ENCODE measurements at regions not wholly inside any gene's neighbourhood (a gene's known extent, or its start where the extent isn't known, plus 50 kb on each side); places are given as distances from the start of the nearest gene placed in this dataset.

DNA sequence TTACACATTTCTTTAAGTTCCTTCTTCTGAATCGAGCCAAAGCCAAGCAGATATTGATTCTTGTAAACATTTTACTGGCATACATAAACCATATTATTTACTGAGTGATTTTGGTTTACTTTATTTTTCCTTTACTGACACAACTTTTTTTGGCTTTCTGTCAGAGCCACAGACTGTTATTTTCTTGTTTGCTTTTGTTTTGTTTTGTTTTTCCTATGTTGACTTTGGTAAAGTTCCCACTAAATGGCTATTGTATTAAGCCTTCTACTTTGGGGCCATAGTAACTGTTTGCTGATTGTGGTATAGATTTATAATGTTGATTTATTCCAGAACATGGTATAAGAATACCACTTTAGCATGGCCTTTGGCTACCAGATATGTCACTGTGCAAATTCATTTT is 419.4 kb downstream of the DCDC2C start:
- in situ Hi-C loops (cut with MboI; ENCODE audit: low pct_unique_long_range_greater_than_20kb in 2 of 9, low sequenced_read_pairs in 9 of 9, unreplicated experiment in 9 of 9), result no loop called here
- WGBS, 10 experiments, result 0 to 100% (median 50%) methylated on average over 1 of the region's 1 CpG

DNA sequence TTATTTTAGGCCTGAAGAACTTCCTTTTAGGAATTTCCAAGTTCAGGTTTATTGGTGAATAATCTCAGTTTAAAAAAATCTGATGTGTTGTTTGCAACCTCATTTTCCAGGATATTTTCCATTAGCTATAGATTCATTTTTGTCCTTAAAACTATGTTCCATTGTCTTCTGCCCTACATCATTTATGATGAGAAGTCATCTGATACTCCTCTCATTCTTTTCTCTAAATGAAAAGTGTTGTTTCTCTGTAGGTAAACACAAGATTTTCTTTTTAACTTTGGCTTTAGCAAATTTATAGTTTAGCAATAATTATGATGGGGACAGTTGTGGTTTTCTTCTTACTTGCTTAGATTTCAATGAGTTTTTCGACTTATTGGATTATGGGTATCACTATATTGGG is 427.3 kb downstream of the DCDC2C start:
- no peaks in the 10 kb centered on the region for H3K4me1 ChIP-seq (replicated peaks in 1 of 2)
- no peak overlapping the region for H3K27ac ChIP-seq
- 0 to 83% (median 40%) methylated on average over 1 of the region's 1 CpG; no CpG with 5 or more reads in 1 of the 10 experiments for WGBS, 10 experiments
- H3K4me3 ChIP-seq, result no peak overlapping the region
- in situ Hi-C loops (cut with MboI; ENCODE audit: low pct_unique_long_range_greater_than_20kb in 2 of 9, low sequenced_read_pairs in 9 of 9, unreplicated experiment in 9 of 9), result no loop called here
- ATAC-seq (replicated peaks in 6 of 8), result no peak

More for the DNA sequence above, 419.4 kb downstream of the DCDC2C start:
- H3K4me1 ChIP-seq (replicated peaks in 1 of 2), result peaks cover 3 to 4% of the 10 kb centered on the region in 2 donors
- no peak for ATAC-seq (replicated peaks in 6 of 8)
- no peak overlapping the region for H3K4me3 ChIP-seq
- H3K27ac ChIP-seq, result no peak overlapping the region

GRCh38 chr2:4134551-4135550 is 431.5 kb downstream of the DCDC2C start:
- Histone ChIP-seq H3K4me1 (replicated peaks in 1 of 2) (peaks cover 0 to 5% of the 10 kb centered on the region in 2 donors), H3K27ac (no peak overlapping the region), H3K4me3 (no peak overlapping the region)
- no peak for ATAC-seq (replicated peaks in 6 of 8)
- WGBS, 10 experiments, result 4 to 73% (median 33%) methylated on average over 1 to 5 of the region's 8 CpGs; no CpG with 5 or more reads in 1 of the 10 experiments
- in situ Hi-C loops (cut with MboI; ENCODE audit: low pct_unique_long_range_greater_than_20kb in 2 of 9, low sequenced_read_pairs in 9 of 9, unreplicated experiment in 9 of 9), result no loop called here

DNA sequence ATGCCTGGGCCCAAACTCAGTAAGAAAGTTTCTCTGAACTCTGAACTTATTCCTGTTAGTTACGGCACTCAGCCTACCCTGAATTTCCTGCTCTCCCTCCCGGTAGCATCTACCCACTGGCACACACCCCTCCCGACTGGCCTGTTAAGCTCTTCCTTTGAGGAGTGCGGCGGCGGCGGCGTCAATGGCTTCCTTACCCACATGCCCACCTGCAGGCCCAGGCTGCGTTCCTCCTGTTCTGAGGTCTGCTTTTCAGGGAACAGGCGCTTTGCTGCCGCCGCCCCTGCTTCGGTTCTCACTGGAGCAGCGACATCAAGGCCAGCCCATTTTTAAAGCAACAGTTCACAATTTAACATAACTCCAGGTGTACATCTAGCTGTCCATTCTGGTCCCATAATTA is 432.4 kb downstream of the DCDC2C start:
- Histone ChIP-seq H3K4me3 (no peak overlapping the region), H3K4me1 (replicated peaks in 1 of 2) (peaks cover 0 to 14% of the 10 kb centered on the region in 2 donors), H3K27ac (no peak overlapping the region)
- in situ Hi-C loops (cut with MboI; ENCODE audit: low pct_unique_long_range_greater_than_20kb in 2 of 9, low sequenced_read_pairs in 9 of 9, unreplicated experiment in 9 of 9), result no loop called here
- 20 to 90% (median 71%) methylated on average over 1 to 9 of the region's 14 CpGs; no CpG with 5 or more reads in 4 of the 10 experiments for WGBS, 10 experiments
- no peak for ATAC-seq (replicated peaks in 6 of 8)

GRCh38 chr2:4139316-4139715 is 435.9 kb downstream of the DCDC2C start:
- ATAC-seq (replicated peaks in 6 of 8), result no peak
- in situ Hi-C loops (cut with MboI; ENCODE audit: low pct_unique_long_range_greater_than_20kb in 2 of 9, low sequenced_read_pairs in 9 of 9, unreplicated experiment in 9 of 9), result no loop called here
- Histone ChIP-seq H3K4me1 (replicated peaks in 1 of 2) (peaks cover 0 to 18% of the 10 kb centered on the region in 2 donors), H3K27ac (no peak overlapping the region), H3K4me3 (no peak overlapping the region)
- WGBS, 10 experiments, result 19 to 100% (median 90%) methylated on average over 1 to 6 of the region's 6 CpGs; no CpG with 5 or more reads in 2 of the 10 experiments

GRCh38 chr2:4139731-4140130 is 436.4 kb downstream of the DCDC2C start:
- in situ Hi-C loops (cut with MboI; ENCODE audit: low pct_unique_long_range_greater_than_20kb in 2 of 9, low sequenced_read_pairs in 9 of 9, unreplicated experiment in 9 of 9), result no loop called here

DNA sequence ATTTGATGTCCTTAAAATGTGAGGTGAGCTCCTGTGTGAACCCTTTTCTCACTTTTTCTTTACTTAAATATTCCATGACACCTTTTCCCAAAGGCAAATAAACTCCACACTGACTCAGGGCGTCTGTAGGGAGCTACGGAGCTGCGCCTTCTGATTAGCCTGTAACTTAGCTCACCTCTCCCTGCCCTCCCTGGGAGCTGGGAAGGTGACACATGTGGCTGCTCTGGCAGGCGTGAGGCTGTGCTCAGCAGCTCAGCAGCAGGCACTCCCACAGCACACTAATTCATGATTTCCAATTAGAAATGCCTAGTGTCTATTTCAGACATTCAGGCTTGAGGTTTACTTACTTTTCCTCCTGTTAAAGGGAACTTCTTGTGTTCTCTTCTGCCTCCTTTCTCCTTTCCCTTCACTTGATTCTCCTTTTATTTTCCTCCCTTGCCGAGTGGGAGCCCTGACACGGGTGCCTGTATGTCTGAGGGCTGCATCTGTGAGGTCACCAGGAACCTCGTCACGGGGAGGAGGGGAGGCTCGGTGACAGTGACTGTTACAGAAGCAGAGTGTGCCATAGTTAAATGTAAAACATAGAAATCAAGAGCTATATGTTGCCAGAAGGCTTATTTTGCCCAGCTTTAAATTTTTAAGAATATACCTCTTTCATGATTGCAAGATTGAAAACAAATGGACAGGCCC is 437.1 kb downstream of the DCDC2C start:
- H3K27ac ChIP-seq, result peak overlapping the region in 1 of 2 donors; percentile 50
- peaks cover 0 to 18% of the 10 kb centered on the region in 2 donors for H3K4me1 ChIP-seq (replicated peaks in 1 of 2)
- WGBS, 10 experiments, result 0 to 90% (median 51%) methylated on average over 2 to 8 of the region's 9 CpGs; no CpG with 5 or more reads in 2 of the 10 experiments
- peak in 5 of 8 experiments; percentile 84 to 98 (median 93) for ATAC-seq (replicated peaks in 6 of 8)
- H3K4me3 ChIP-seq, result no peak overlapping the region
- in situ Hi-C loops (cut with MboI; ENCODE audit: low pct_unique_long_range_greater_than_20kb in 2 of 9, low sequenced_read_pairs in 9 of 9, unreplicated experiment in 9 of 9), result no loop called here

More at GRCh38 chr2:4139731-4140130, 436.4 kb downstream of the DCDC2C start:
- no peak for ATAC-seq (replicated peaks in 6 of 8)
- WGBS, 10 experiments, result 0 to 100% (median 70%) methylated on average over 1 of the region's 1 CpG; no CpG with 5 or more reads in 4 of the 10 experiments
- H3K4me1 ChIP-seq (replicated peaks in 1 of 2), result peaks cover 0 to 18% of the 10 kb centered on the region in 2 donors
- no peak overlapping the region for H3K27ac ChIP-seq
- H3K4me3 ChIP-seq, result no peak overlapping the region

DNA sequence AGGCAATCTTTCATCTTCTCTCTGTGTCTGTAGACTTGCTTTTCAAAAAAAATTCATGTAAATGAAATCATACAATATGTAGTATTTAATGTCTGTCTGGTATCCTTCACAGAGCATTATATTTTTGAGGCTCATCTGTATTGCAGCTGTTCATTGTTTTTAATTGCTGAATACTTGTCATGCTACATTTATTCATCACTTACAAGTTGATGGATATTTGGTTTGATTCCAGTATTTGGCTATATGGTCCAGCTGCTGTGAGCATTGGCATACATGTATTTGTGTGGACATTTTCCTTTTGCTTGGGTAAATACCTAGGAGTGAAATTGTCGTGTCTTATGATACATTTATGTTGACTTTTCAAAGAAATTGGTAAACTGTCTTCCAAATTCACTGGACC is 441.4 kb downstream of the DCDC2C start:
- peaks cover 0 to 15% of the 10 kb centered on the region in 2 donors for H3K4me1 ChIP-seq (replicated peaks in 1 of 2)
- H3K27ac ChIP-seq, result no peak overlapping the region
- WGBS, 10 experiments, result 0 to 100% (median 36%) methylated on average over 1 of the region's 1 CpG; no CpG with 5 or more reads in 4 of the 10 experiments
- ATAC-seq (replicated peaks in 6 of 8), result no peak
- H3K4me3 ChIP-seq, result no peak overlapping the region
- in situ Hi-C loops (cut with MboI; ENCODE audit: low pct_unique_long_range_greater_than_20kb in 2 of 9, low sequenced_read_pairs in 9 of 9, unreplicated experiment in 9 of 9), result loop anchor here in 1 of 9 experiments (5.0 kb wide), 1 partner anchor 43 kb away; no protein-coding TSS in a partner anchor

DNA sequence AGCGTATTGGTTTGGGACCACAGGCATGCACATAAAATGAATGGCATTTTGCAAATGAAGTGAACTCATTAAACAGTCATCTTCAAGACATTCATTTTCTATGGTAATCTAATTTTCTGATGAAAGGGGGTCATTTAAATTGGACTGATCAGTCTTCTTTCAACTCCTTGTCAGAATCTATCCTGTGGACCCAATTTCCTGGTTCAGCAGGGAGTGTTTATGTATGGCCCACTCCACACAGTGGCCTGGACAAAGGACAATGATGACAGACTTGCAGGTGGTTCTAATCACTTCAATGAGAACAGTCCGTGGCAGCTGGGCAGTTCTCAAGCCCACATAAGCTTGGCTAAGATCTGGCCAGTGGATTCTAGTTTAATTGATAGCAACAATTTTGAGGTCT is 448.1 kb downstream of the DCDC2C start:
- no peak for ATAC-seq (replicated peaks in 6 of 8)
- 0 to 100% (median 77%) methylated on average over 1 to 2 of the region's 2 CpGs; no CpG with 5 or more reads in 2 of the 10 experiments for WGBS, 10 experiments
- H3K4me1 ChIP-seq (replicated peaks in 1 of 2), result no peaks in the 10 kb centered on the region
- no peak overlapping the region for H3K27ac ChIP-seq
- in situ Hi-C loops (cut with MboI; ENCODE audit: low pct_unique_long_range_greater_than_20kb in 2 of 9, low sequenced_read_pairs in 9 of 9, unreplicated experiment in 9 of 9), result no loop called here
- H3K4me3 ChIP-seq, result no peak overlapping the region

DNA sequence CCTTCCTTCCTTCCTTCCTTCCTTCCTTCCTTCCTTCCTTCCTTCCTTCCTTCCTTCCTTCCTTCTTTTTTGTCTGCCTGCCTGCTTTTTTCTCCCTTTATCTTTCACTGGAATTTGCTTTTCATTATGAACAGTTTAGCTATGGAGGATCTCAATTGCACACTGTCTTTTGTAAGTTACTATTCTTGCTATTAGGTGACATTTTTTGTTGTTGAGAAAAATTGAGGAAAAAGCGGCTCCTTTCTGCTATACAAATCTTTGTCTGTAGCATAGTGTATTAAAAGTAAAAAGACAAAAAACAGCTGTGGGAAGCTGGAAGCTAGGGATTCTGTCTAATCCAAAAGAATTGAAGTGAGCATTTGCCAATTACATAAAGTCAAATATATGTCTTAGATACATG is 448.7 kb downstream of the DCDC2C start:
- no peak overlapping the region for H3K4me3 ChIP-seq
- no peak for ATAC-seq (replicated peaks in 6 of 8)
- in situ Hi-C loops (cut with MboI; ENCODE audit: low pct_unique_long_range_greater_than_20kb in 2 of 9, low sequenced_read_pairs in 9 of 9, unreplicated experiment in 9 of 9), result no loop called here
- H3K27ac ChIP-seq, result no peak overlapping the region
- 22 to 100% (median 60%) methylated on average over 1 of the region's 1 CpG; no CpG with 5 or more reads in 1 of the 10 experiments for WGBS, 10 experiments
- no peaks in the 10 kb centered on the region for H3K4me1 ChIP-seq (replicated peaks in 1 of 2)

DNA sequence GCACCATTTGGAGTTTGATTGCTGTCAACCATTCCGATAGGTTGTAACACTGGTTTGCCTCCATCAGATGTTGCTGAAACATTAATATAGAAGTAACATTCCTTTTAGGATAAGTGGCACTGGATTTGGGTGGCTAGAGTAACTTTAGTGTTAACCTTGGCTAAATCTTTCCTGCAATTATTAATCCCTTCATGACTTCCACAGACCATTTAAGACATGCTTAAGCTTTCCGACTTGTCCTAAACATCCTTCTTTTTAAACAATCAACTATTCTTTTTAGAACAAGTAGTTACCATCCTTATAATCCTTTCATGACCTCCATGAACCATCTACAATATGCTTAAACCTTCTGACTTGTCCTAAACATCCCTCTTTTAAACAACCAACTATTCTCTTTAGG is 465.5 kb downstream of the DCDC2C start:
- H3K4me3 ChIP-seq, result no peak overlapping the region
- in situ Hi-C loops (cut with MboI; ENCODE audit: low pct_unique_long_range_greater_than_20kb in 2 of 9, low sequenced_read_pairs in 9 of 9, unreplicated experiment in 9 of 9), result no loop called here
- ATAC-seq (replicated peaks in 6 of 8), result no peak
- no peaks in the 10 kb centered on the region for H3K4me1 ChIP-seq (replicated peaks in 1 of 2)
- WGBS, 10 experiments, result 29 to 88% (median 79%) methylated on average over 1 to 2 of the region's 2 CpGs; no CpG with 5 or more reads in 3 of the 10 experiments
- H3K27ac ChIP-seq, result no peak overlapping the region

- H3K4me1 ChIP-seq (replicated peaks in 1 of 2), result no peaks in the 10 kb centered on the region
- H3K4me3 ChIP-seq, result no peak overlapping the region
- H3K27ac ChIP-seq, result no peak overlapping the region
- WGBS, 10 experiments, result 0 to 93% (median 61%) methylated on average over 1 to 6 of the region's 6 CpGs; no CpG with 5 or more reads in 1 of the 10 experiments
- in situ Hi-C loops (cut with MboI; ENCODE audit: low pct_unique_long_range_greater_than_20kb in 2 of 9, low sequenced_read_pairs in 9 of 9, unreplicated experiment in 9 of 9), result no loop called here
- no peak for ATAC-seq (replicated peaks in 6 of 8)
Measured at GRCh38 chr2:4174796-4175195, 471.4 kb downstream of the DCDC2C start.

DNA sequence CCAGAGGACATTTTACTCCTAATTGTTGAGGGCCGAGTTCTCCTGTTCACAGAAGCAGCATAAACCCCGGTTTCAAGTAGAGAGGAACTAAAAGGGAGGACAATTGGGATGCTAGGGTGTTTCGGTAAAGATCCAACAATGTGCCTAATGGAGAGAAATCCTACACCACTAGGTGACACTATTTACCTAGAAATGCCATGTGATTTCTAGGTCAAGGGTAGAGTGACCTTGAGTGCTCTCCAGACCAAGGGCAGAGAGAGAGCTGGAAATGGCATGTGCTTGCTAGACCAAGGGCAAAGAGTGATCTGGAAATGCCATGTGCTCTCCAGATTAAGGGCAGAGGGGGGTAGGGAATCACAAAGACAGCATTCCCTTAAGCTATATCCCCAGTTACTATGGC is 472.0 kb downstream of the DCDC2C start:
- H3K4me1 ChIP-seq (replicated peaks in 1 of 2), result peaks cover 0 to 2% of the 10 kb centered on the region in 2 donors
- no peak for ATAC-seq (replicated peaks in 6 of 8)
- in situ Hi-C loops (cut with MboI; ENCODE audit: low pct_unique_long_range_greater_than_20kb in 2 of 9, low sequenced_read_pairs in 9 of 9, unreplicated experiment in 9 of 9), result no loop called here
- 13 to 100% (median 80%) methylated on average over 1 to 3 of the region's 3 CpGs; no CpG with 5 or more reads in 4 of the 10 experiments for WGBS, 10 experiments
- no peak overlapping the region for H3K27ac ChIP-seq
- H3K4me3 ChIP-seq, result no peak overlapping the region

All from motor neuron (in vitro differentiated cells).